IMR-90 (cell line): ENCODE measurements at regions not wholly inside any gene's neighbourhood (a gene's known extent, or its start where the extent isn't known, plus 50 kb on each side); places are given as distances from the start of the nearest gene placed in this dataset.

Experiments used
- ATAC-seq: fragments of 200-7000 bp; cut with Tn5 transposase; 2 replicates; pipeline ENCODE4 v1.9.1; 2020; ENCODE audit warnings: low read depth, mild to moderate bottlenecking, moderate library complexity
- BruUV-seq: library from RNA; stranded (reverse); fragments of 400-500 nt; replicated peaks from 2 replicates; lab custom pipeline; 2021; lab: Mats Ljungman, UMichigan
- CTCF ChIA-PET: fragments of 300-600 bp; formaldehyde crosslinking; extraction: SDS; loops from one replicate; lab custom pipeline; 2021; ENCODE audit warnings: antibody characterized with exemption; lab: Yijun Ruan, JAX
- POLR2A ChIA-PET: fragments of 300-600 bp; sonication (Branson Sonifier 250); formaldehyde crosslinking; loops from one replicate; lab custom pipeline; 2022; ENCODE audit warnings: antibody characterized with exemption; ENCODE audit not compliant: unreplicated experiment; lab: Charles Lee
- DNase-seq: peaks from one replicate; pipeline ENCODE4 v3.0.0; 2013
- H2AFZ ChIP-seq: replicated peaks from 2 replicates; pipeline ENCODE3; 2013; ENCODE audit warnings: low read length, mild to moderate bottlenecking; ENCODE audit not compliant: poor library complexity
- H2AK5ac ChIP-seq: 2 replicates; pipeline ENCODE4 v1.6.1; 2013; ENCODE audit warnings: low read depth, low read length, inconsistent platforms
- H2AK9ac ChIP-seq: replicated peaks from 2 replicates; pipeline ENCODE3; 2013; ENCODE audit warnings: mild to moderate bottlenecking, low read depth, low read length, moderate library complexity; ENCODE audit not compliant: poor library complexity
- H2BK120ac ChIP-seq: 2 replicates; pipeline ENCODE4 v1.6.1; 2013; ENCODE audit warnings: low read depth, low read length, inconsistent platforms
- H2BK15ac ChIP-seq: 3 replicates; pipeline ENCODE4 v1.6.1; 2013; ENCODE audit warnings: low read depth, low read length, inconsistent platforms
- H2BK20ac ChIP-seq: 2 replicates; pipeline ENCODE4 v1.6.1; 2013; ENCODE audit warnings: low read depth, mild to moderate bottlenecking, inconsistent platforms, low read length, moderate library complexity
- H2BK5ac ChIP-seq: 2 replicates; pipeline ENCODE4 v1.6.1; 2013; ENCODE audit warnings: mild to moderate bottlenecking, low read depth, low read length, inconsistent platforms; ENCODE audit not compliant: poor library complexity, severe bottlenecking
- H3K14ac ChIP-seq: replicated peaks from 2 replicates; pipeline ENCODE4 v1.6.1; 2013; ENCODE audit warnings: low read depth, low read length, inconsistent platforms
- H3K18ac ChIP-seq: 2 replicates; pipeline ENCODE4 v1.6.1; 2013; ENCODE audit warnings: low read depth, low read length, control low read depth
- H3K23ac ChIP-seq: 2 replicates; pipeline ENCODE4 v1.6.1; 2013; ENCODE audit warnings: low read depth, low read length, inconsistent platforms
- H3K27ac ChIP-seq: 2 replicates; pipeline ENCODE4 v1.5.1; 2013; ENCODE audit warnings: mild to moderate bottlenecking, control low read depth, low read length; ENCODE audit not compliant: insufficient read depth
- H3K27me3 ChIP-seq: 2 replicates; pipeline ENCODE4 v1.6.1; 2013; ENCODE audit warnings: low read length; ENCODE audit not compliant: control insufficient read depth, insufficient read depth
- H3K36me3 ChIP-seq: 2 replicates; pipeline ENCODE4 v1.6.1; 2013; ENCODE audit warnings: low read length, mixed read lengths; ENCODE audit not compliant: control insufficient read depth, insufficient read depth
- H3K4ac ChIP-seq: 2 replicates; pipeline ENCODE4 v1.6.1; 2013; ENCODE audit warnings: low read depth, low read length, inconsistent platforms
- H3K4me1 ChIP-seq: 2 replicates; pipeline ENCODE4 v1.6.1; 2013; ENCODE audit warnings: low read length, mixed read lengths; ENCODE audit not compliant: control insufficient read depth, insufficient read depth
- H3K4me2 ChIP-seq: 2 replicates; pipeline ENCODE4 v1.6.1; 2013; ENCODE audit warnings: low read depth, mild to moderate bottlenecking, control low read depth, low read length, moderate library complexity
- H3K4me3 ChIP-seq: 2 replicates; pipeline ENCODE4 v1.5.1; 2013; ENCODE audit warnings: low read depth, mild to moderate bottlenecking, control low read depth, low read length, moderate library complexity; ENCODE audit not compliant: insufficient read depth
- H3K56ac ChIP-seq: 2 replicates; pipeline ENCODE4 v1.6.1; 2013; ENCODE audit warnings: low read length, inconsistent platforms; ENCODE audit not compliant: insufficient read depth; ENCODE audit errors: extremely low read depth
- H3K79me1 ChIP-seq, 2 experiments: 2 replicates each; pipeline ENCODE4 v1.6.1; 2013; ENCODE audit warnings: low read length in 2 of 2, inconsistent platforms in 1 of 2, low read depth in 1 of 2
- H3K9ac ChIP-seq: 2 replicates; pipeline ENCODE4 v1.6.1; 2013; ENCODE audit warnings: low read depth, low read length, control low read depth
- H3K9me1 ChIP-seq: 2 replicates; pipeline ENCODE4 v1.6.1; 2013; ENCODE audit warnings: low read length, inconsistent platforms; ENCODE audit not compliant: insufficient read depth
- H3K9me3 ChIP-seq: 2 replicates; pipeline ENCODE4 v1.6.1; 2013; ENCODE audit warnings: low read length; ENCODE audit not compliant: control insufficient read depth, insufficient read depth
- H4K20me1 ChIP-seq: 2 replicates; pipeline ENCODE4 v1.6.1; 2013; ENCODE audit warnings: low read length, inconsistent platforms; ENCODE audit not compliant: insufficient read depth
- H4K5ac ChIP-seq: 2 replicates; pipeline ENCODE4 v1.6.1; 2013; ENCODE audit warnings: mild to moderate bottlenecking, low read depth, low read length, control low read depth
- H4K8ac ChIP-seq, 2 experiments: 2 replicates each; pipeline ENCODE4 v1.6.1; 2013; ENCODE audit warnings: low read depth in 2 of 2, low read length in 2 of 2, control low read depth in 1 of 2, inconsistent platforms in 1 of 2
- H4K91ac ChIP-seq: 2 replicates; pipeline ENCODE4 v1.6.1; 2013; ENCODE audit warnings: low read depth, low read length, inconsistent platforms; ENCODE audit not compliant: insufficient read depth
- CTCF ChIP-seq: conservative IDR thresholded peaks from 2 replicates; pipeline ENCODE4 v1.5.1; 2012; ENCODE audit warnings: mild to moderate bottlenecking, low read depth, low read length, improper control_type of control experiment
- MAZ ChIP-seq: IDR thresholded peaks from 2 replicates; pipeline ENCODE4 v1.6.1; 2012; ENCODE audit warnings: low read depth, mild to moderate bottlenecking, low read length, improper control_type of control experiment, moderate library complexity, borderline replicate concordance
- MXI1 ChIP-seq: IDR thresholded peaks from 2 replicates; pipeline ENCODE4 v1.6.1; 2012; ENCODE audit warnings: low read depth, mild to moderate bottlenecking, low read length, moderate library complexity, borderline replicate concordance
- RAD21 ChIP-seq: IDR thresholded peaks from 2 replicates; pipeline ENCODE4 v1.6.1; 2012; ENCODE audit warnings: low read length, improper control_type of control experiment
- SMC3 ChIP-seq: fragments of 150-350 bp; IDR thresholded peaks from 2 replicates; pipeline ENCODE4 v1.6.1; 2016; ENCODE audit warnings: low read depth, mild to moderate bottlenecking, antibody characterized with exemption, low read length, moderate library complexity
- whole genome bisulfite sequencing, 2 experiments: methylation state at CpG; one replicate each; pipeline versions ENCODE4 v1.1.5 to v1.1.7; 2013; ENCODE audit warnings: missing lambda C conversion rate in 2 of 2; ENCODE audit not compliant: insufficient read length in 1 of 2; ENCODE audit errors: extremely low coverage in 2 of 2; 5-methylcytosine and 5-hydroxymethylcytosine counted together
- dilution Hi-C: fragments of 300-500 bp; cut with HindIII; formaldehyde crosslinking; loops from one replicate; pipeline ENCODE4 v1.14.3; 2018; ENCODE audit warnings: low sequenced_read_pairs; ENCODE audit not compliant: unreplicated experiment
- in situ Hi-C: fragments of 300-500 bp; cut with MboI; formaldehyde crosslinking; loops from 3 replicates; pipeline ENCODE4 v1.14.3; 2019; ENCODE audit warnings: low sequenced_read_pairs, inconsistent platforms, mixed read lengths
- intact Hi-C: fragments of 100-400 bp; cut with micrococcal nuclease; formaldehyde crosslinking; loops from 2 replicates; pipeline ENCODE4 v1.10.0; 2022

GRCh38 chr2:44087036-44087713, 81.5 kb upstream of the PPM1B start:
- Histone ChIP-seq H3K27me3 (peaks cover 4% of the 10 kb centered on the region), H3K79me1 (0 out of 4 replicates have a peak, but pooled peaks cover 0 to 3% of the 10 kb centered on the region in 2 experiments), H3K4me3 (peak overlapping the region; percentile 44), H3K4me2 (peak overlapping the region; percentile 63), H2BK20ac (peak overlapping the region; percentile 77), H3K9me3 (no peaks in the 10 kb centered on the region), H2AK5ac (no peak overlapping the region), H3K9ac (peak overlapping the region; percentile 31; the same call in 1 of the 2 replicates), H4K91ac (peak overlapping the region; percentile 9; the same call in 1 of the 2 replicates), H3K4me1 (peaks cover 2% of the 10 kb centered on the region; the same call in 1 of the 2 replicates), H3K27ac (no peak overlapping the region), H2BK5ac (no peak overlapping the region), H4K20me1 (no peaks in the 10 kb centered on the region), H4K8ac (peak overlapping the region; percentile 4 to 59; a peak in 2 of 4 replicates), H3K36me3 (no peaks in the 10 kb centered on the region), H3K18ac (peak overlapping the region; percentile 26; the same call in 1 of the 2 replicates), H3K23ac (peak overlapping the region; percentile 54; the same call in 1 of the 2 replicates), H2AK9ac (peak overlapping the region; percentile 46), H2BK120ac (peak overlapping the region; percentile 85), H4K5ac (no peak overlapping the region), H2AFZ (peak overlapping the region; percentile 94), H2BK15ac (peak overlapping the region; percentile 51; the same call in 1 of the 3 replicates), H3K4ac (peak overlapping the region; percentile 80), H3K14ac (peak overlapping the region; percentile 78), H3K9me1 (no peaks in the 10 kb centered on the region), H3K56ac (peak overlapping the region; percentile 17; the same call in 1 of the 2 replicates)
- ATAC-seq (peak; percentile 99), DNase-seq (peak; percentile 61)
- intact Hi-C loops, result loop anchor here (1.0 to 10.0 kb wide), 6 partner anchors 81 to 392 kb away; partner anchors contain the start of genes CAMKMT, PPM1B and PREPL
- dilution Hi-C loops, result no loop called here
- WGBS, 2 experiments, result 11% methylated on average over 18 of the region's 29 CpGs; no CpG with 5 or more reads in 1 of the 2 experiments
- BruUV-seq, result no TSS peak
- TF ChIP-seq CTCF (peak; percentile 96), MXI1 (no peak), RAD21 (peak; percentile 93), SMC3 (peak; percentile 90), MAZ (no peak)
- POLR2A ChIA-PET, result interaction anchor here (0.7 kb wide), 1 partner anchor 254 kb away, joined by 14 read pairs; no protein-coding TSS in a partner anchor
- in situ Hi-C loops, result loop anchor here (25.0 kb wide), 1 partner anchor 200 kb away; the partner anchor contains the start of gene SLC3A1
- CTCF ChIA-PET, result interaction anchor here (0.5 to 1.3 kb wide), 6 partner anchors 10 to 623 kb away, joined by 3 to 4 read pairs (median 3); no protein-coding TSS in a partner anchor
